Hematopoietic multipotent progenitor cell treated with erythropoietin and hydrocortisone succinate and interleukin-3 and kit ligand, for 4 days (in vitro differentiated cells): ENCODE measurements at regions not wholly inside any gene's neighbourhood (a gene's known extent, or its start where the extent isn't known, plus 50 kb on each side); places are given as distances from the start of the nearest gene placed in this dataset.

Source experiments
- DNase-seq: peaks from one replicate; pipeline ENCODE4 v3.0.0-alpha.2; 2015

DNA sequence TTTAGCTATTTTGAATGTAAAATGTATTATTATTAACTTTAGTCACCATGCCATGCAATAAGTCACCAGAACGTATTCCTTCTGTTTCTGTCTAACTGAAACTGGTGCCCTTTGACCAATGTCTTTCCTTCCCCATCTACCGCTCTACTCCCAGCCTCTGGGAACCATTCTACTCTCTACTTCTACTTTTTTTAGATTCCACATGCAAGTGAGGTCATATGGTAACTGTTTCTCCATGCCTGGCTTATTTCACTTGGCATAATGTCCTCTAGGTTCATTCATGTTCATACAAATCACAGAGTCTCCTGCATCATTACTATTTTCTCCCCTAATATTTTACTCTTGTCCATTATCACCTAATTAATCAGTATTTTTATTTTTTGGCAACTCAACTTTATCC, 160.1 kb downstream of the TMX1 start:
- DNase-seq = no peak

DNA sequence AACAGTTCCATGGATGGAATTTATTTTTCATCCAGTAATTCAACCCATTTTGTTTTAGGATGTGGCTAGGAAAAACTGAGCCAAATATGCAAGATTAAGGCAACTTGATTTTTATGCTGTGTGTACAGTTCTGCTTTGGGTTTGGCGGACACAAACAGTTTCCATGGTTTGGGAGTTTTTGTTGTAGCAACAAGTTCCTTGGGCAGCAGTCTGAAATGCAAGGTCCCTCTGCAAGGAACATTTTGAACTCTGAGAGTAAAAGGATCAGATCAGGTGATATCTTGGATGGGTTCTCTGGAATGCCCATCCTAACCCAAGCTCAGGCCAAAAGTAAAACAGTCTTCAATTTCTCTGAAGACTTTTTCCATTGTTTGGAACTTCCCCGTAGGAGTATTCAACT, 161.2 kb downstream of the TMX1 start:
- DNase-seq = no peak

DNA sequence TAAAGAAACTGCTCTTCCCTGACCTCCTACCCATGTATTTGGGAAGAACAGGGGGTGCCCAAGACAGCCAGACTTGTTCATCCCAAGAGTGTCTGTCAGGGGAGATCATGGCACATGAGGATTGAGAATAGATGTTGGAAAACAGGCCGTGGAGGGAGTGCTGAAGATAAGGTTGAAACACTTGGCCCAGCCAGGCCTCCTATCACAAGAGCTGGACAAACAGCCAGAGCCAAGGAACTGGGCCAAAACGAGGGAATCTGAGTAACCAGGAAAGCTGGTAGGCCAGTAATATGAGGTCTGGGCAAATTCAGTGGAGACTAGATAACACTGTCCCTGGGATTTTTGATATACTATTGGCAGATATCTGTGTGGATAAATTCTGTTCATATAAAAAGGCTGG, 161.7 kb downstream of the TMX1 start:
- DNase-seq = no peak

DNA sequence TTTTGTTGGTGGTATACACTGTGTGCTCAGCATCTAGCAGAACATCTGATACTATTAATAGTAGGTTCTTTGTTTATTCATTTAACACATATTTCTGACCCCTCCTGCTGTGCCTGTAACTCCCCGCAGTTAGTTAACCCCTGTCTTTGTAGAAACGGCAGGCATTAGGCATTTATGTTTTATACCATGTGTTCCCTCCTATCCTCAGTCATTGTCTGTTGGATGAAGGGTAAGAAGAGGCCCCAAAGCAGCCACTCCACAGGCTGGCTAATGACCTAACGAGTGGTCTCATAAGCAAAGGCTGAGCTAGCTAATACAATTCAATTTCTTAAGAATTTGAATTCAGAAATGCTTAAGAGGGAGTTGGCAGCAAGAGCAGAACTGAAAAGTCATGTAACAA, 170.8 kb downstream of the TMX1 start:
- DNase-seq = no peak

DNA sequence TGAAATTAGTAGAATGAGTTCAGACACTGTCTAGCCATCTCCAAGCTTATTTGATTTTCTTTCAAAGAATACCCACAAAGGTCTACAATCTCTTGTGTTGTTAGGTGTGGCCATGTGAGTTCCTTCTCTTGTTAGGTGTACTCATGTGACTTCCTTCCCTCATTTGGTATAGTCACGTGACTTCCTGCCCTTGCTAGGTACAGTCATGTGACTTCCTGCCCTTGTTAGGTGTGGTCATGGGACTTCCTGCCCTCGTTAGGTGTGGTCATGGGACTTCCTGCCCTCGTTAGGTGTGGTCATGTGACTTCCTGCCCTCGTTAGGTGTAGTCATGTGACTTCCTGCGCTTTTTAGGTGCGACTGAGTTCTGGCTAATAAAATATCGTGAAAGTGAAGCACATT, 179.6 kb downstream of the TMX1 start:
- DNase-seq = peak; percentile 2

DNA sequence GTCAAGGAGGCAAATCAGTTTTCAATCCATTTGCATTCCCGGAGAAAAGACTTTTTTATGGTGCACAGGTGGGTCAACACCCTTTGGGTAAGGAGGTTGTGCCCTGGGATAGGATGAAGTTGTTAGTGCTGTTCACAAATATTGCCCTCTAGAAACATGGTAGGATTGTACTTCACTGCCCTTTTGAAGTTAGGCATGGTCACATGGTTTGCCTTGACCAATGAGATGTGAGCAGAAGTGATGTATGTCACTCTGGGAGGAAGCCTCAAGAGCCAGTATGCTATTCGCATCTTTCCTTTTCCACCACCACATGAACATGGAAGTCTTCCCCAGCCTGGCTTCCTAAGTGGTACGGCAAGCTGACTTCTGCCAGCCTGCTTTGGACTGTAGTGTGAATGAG, 182.7 kb downstream of the TMX1 start:
- DNase-seq = no peak

DNA sequence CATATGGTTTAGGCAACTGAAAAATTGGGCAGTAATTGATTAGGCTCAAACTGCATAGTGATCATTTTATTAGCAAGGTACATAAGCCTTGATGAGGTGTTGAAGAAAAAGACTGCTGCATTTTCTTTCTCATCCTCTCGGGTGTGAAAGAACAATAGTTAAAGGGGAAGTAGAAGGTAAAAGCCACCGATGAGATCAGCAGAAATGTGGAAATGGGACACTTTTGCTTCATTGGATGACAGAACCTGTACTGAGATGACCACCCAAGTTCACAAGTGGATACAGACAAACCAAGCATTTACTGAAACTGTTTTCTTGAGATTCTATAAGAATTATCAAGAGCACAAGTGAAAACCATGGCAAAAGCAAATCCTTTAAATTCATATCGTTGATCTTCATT, 184.0 kb downstream of the TMX1 start:
- DNase-seq = peak; percentile 6

DNA sequence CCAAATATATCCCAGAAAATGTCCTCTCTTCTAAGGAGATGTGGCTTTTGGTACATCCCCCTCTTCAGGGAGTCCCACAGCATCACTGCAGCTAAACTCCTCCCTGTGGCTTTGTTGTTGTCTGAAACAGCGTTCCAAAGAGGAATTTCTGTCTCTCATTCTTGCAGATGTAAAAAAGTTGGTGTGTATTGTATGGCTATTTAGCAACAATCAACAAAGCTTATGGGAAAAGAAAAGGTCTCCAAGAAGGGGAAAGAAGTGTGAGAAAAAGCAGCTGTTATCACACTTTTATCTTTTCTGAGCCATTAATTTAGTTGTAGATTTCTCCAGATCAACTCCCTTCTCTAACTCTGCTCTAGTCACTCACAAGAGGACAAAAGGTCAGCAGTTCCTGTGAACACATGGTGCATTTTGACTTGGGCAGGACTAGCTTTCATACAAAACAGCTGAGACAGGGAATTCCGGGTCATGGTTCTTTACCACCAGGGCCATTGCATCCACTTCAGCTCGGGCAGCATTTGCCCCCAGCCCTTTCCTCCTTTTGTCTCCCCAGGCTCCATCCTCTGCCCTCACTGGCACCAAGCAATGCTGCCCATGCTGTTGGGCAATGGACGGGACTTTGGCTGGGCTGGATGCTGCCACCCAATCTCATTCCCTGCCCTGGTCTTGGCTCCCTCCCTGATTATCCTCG, 184.7 kb downstream of the TMX1 start:
- DNase-seq = no peak

DNA sequence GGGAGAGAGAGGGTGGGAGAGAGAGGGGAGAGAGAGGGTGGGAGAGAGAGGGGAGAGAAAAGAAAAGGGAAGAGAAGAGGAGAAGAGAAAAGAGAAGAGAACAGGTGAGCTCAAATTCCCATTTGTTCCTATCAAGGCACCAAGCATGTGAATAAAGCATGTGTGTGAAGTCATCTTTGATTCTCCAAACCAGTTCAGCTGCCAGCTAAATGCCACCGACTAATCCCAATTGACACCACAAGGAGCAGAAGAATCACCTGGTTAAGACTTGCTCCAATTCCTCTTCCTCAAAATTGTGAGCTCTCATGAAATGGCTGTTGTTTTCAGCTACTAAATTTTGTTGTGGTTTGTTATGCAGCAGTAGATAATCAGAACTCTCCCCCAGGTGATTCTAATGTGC, 188.9 kb downstream of the TMX1 start:
- no peak for DNase-seq

DNA sequence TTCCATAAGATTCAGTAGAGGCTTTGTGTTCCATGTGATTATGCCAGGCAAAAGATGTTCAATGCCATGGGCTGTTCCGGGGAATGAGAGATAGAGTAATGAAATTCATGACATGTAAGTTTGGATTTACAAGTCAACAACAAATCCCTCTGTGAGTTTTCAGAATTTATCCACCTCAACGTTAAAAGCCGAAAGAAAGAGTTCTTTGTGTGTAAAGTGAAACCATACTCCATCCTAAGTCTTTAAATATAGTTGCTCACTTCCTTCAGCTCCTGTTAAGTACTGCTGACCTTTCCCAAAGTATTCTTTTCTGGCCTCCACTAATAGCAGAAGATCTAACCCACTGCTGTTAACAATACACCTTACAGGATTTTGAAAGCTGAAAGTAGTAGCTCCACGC, 190.0 kb downstream of the TMX1 start:
- DNase-seq = no peak

DNA sequence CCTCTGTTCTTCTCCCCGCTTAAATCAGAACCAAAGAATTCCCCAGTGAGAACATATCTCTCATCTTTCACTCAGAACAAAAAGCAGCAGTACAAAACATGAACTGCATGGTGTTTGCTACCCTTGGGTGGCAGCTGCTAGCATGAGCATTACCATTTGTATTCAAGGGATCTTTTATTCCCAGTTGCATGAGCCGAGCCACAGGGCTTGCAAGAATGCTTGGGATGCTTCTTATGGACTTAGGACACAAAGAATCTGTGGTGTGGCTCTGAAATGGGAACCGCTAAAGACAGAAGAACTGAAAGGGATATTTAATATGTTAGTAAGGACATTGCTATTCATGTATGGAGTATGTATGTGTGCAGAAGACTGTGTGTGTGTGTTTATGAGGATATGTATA, 190.6 kb downstream of the TMX1 start:
- no peak for DNase-seq

DNA sequence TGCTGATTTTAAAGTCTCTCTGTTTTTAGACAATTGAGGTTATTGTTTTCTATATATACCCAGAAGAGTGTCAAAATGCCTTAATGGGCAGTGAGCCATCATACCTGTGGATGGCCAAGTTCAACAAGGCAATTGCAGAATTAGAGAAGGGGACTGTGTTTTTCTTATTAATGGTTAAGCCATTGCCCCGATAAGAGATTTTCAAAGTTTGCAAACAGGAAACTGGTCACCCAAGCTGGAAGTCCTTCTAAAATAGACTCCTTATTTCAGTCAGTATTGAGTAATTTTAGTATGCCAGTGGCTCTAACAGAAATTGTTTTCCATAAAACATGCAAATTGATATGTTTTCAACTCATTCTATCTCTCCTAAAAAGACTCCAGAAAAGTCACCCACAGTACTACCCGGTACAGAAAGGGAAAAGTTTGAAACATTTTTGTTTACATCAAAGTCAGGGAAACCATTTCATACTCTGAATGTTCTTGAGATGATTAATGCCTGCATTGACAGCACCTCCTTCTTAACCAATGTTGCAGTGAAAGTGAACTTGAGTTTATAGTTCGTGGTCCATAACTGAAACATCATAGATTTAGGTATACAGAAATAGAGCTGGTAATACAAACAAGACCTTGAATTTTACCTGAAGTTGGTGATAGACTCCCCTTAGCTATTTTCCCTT, 191.1 kb downstream of the TMX1 start:
- DNase-seq = no peak

DNA sequence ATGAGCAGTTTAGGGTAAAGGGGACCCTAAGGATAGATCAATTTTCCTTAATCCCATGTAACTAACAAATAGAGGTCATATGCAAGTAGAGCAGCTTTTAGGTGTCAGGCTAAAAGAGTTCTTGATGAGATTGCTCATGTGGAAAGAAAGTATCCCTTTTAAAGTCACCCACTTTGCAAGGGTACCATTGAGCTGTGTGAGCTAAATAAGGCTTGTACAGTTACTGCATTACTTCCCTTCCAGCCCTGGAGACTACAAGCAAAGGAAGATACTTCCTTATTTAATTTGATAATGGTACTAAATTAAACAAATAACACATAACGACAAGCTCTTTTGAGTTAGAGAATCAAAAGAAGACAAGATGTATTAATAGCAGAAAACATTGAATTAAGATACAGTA, 191.7 kb downstream of the TMX1 start:
- no peak for DNase-seq

DNA sequence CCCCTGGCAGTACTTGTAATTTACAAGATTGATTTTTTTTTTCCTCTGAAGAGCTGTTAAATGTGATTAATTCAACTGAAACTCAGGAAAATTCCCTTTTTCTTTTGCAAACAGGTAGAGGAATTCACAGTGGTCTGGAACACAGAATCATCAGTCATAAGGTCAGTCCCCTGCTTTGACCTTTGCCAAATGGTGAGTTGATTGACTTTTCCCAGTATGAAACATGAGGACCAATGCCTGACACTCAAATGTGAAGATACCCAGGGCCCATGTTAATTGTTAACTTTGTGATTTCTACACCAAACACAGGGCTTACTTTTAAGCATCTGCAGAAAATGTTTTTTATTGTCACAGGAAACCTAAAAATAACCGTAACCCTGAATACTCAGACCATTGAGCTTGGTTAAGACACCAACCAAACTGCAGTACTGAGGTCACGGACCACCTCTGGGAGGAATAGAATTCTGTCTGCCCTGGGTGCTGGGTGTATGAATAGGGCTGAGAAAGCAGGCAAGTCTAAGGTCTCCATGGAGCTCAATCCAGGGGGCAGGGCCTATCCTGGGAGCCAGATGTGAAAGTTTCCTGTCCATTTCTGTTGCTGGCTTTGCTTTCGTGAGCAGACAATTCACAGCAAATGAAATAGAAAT, 192.4 kb downstream of the TMX1 start:
- DNase-seq = no peak

DNA sequence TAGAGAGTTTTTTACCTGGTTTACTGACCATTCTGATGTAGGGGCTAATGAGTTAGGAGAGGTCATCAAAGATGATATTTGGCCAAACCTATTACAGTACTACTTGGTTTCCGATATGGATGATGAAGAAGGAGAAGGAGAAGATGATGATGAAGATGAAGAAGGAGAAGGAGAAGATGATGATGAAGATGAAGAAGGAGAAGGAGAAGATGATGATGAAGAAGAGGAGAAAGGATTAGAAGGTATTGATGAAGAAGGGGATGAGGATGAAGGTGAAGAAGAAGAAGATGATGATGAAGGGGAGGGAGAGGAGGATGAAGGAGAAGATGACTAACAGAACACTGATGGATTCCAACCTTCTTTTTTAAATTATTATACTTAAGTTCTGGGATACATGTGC, 196.6 kb downstream of the TMX1 start:
- no peak for DNase-seq

DNA sequence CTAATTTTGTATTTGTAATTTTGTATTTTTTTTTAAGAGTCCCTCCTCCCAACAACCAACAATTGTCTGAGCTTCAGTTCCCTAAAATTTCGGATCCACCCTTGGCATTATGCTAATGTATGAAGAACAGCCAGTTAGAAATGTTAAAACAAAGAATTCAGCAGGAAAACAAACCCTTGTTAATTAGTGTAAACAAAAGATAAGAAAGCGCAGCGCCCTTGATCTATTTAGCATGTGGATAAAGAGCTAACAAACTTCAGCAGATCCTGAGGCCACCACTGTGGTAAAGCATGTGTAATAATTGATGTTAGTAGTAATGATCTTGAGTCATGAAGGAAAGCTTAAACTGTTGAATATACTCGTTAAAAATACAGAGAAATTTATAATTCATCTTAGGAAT, 199.8 kb downstream of the TMX1 start:
- no peak for DNase-seq

DNA sequence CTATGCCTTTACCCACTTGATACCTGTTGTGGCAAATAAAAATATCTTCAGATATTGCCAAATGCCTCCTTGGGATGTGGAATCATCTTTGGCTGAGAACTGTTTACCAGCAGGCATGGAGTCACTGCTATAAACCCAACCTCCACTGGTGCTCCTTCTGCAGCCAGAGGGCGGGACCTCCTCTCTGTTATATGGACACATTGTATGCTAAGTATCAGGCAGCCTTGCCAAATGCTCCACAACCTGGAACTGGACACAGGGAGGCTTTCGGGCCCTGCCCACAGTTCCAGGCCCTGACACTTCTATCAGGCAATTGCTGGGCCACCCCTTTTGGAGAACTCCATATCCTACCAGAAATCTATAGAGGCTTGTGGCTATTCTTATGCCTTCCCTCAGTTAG, 201.0 kb downstream of the TMX1 start:
- DNase-seq = no peak

DNA sequence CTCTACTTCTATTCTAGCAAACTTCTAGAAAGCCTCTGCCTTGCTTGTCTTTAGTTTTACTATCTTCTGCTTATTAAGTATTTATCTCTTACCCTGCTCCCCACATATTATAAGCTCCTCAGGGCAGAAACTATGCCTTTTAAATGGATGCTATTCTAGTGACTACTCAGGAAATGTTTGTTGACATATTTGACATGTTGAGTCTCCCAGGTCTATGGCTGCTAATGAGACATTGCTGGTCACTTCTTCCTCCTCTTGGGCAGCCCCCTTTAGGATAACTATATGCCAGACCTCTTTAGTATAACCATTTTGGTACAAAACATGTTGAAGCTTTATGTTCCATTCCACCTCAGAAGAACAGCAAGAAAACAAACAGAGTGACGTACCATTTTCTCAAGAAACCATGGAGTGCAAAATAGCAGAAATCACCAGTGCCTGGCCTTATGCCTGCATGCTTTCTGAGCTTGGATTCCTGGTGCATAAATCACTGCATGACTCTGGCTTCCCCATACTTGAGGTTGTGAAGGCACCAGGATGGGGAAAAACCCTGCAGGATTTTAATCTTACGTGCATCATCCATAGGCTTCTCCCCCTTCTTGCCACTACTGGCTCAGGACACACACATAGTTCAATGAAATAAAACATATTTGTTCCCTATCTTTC, 202.6 kb downstream of the TMX1 start:
- DNase-seq = no peak

DNA sequence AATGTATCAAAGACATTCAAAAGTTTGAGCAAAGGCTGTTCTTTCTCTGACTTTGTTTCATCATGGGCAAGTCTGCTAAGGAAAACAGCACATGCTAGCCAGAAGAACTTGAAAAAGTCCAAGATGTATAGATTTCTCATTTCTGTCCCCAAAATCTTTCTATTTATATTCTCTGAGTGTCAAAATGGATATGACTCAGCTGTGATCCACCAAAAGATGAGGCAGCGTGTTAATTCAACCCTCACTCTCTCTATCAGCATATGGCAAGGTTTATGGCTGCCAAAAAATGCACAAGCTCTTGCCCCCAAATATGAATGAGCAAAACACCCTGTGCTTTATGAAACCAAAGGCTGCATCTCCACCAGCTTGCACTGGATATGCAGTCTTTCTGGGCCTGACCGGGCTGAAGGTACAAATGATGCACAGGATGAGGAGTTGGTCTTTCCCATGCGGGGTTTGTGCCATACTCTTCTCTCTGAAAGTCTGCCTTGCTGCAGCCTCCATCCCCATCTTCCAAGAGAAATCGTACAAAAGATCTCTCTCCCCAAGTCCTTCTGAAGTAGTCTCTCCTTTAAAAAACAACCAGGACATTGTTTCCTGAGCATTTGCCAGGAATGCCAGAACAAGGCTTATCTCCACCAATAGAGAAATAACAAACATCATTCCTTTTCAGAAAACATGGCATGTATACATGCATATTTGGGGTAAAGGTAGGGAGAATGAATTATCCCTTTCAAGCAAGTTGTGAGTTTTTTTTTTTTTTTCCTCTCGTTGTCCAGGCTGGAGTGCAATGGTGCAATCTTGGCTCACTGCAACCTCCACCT, 203.4 kb downstream of the TMX1 start:
- no peak for DNase-seq

DNA sequence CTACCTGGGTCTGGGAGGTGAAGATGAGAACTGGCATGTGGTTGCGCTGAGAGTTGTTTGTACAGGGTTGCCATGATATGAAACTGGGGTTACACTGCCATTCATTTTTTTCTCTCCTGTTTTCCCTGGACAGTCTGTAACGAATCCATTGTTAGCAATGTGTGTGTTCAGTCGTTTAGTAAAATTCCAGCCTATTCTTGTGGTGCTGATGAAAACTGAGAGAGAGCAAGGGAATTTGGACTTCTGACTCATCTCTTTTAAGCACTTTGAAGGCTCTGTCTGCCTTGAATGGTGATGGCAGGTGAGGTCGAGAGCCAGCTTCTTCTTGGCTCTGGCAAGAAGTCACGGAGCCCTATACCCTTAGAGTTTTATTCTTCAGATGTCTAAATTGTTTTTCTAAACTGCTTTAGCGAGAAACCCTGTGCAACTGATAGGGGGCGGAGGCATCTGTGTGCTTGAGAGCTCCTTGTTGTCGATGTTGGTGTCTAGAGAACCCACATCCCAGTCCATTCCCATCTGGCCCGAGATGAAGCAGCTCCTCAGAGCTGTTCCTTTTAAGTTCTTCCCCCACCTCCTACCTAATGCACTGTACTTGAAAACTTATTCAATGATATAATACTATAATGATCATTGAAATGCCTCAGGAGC, 204.4 kb downstream of the TMX1 start:
- no peak for DNase-seq

DNA sequence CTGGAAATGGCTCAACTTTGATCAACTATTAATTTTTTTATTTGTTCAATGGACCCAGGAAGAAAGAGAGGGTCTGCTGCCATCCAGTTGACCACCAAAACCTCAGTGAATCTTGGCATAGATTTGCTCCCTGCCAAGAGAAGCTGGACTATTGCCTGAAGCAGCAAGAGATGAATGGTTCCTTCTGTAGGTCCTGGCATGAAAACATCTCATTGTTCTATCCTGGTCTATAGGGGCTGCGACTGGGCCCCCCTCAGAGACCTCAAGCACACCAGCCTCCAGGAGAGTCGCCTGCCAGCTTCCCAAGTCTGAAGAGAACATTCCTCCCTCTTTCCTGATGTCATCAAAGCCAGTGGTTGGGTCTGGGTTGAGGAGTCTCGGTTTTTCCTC, 204.9 kb downstream of the TMX1 start:
- no peak for DNase-seq

DNA sequence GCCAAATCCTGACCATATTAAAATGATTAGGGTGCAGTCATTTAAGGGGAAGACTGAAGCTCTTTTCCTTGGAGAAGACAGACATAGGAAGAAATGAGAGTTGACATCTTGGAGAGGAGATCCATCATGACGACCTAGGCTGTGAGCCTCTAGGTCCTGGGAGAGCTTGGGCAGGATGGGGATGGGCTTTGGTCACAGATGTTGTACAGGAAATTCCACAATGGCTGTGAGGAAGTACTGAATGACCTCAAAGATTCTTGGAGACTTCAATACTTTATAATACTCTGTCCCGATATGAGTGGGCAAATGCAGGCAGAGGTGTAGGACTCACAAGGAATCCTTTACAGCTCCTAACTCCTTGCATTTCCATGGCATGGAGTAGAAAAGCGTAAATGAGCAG, 204.9 kb upstream of the FRMD6 start:
- DNase-seq = no peak

DNA sequence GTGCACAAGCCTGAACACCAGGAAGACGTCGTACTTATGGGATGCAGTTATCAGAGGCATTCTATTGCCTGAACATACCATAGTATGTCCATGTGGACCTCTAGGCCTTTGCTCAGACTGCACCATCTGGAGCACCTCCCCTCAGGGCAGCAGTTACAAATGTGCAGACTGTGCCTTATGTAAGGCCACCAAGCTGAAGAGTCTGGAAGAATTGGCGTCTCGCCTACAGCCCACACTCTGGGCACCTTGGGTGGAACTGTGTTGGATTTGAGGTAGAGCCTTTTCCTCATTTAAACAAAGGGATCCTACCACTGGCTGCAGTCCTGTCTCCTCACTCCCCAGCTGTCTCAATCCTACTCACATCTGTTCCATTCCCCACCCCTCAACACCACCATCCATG, 204.3 kb upstream of the FRMD6 start:
- no peak for DNase-seq
